CD4-positive, CD25-positive, alpha-beta regulatory T cell (primary cell): ENCODE measurements at regions not wholly inside any gene's neighbourhood (a gene's known extent, or its start where the extent isn't known, plus 50 kb on each side); places are given as distances from the start of the nearest gene placed in this dataset.
"Not testable (repeated sequence)": the region's sequence is repeated elsewhere in the genome, so short reads cannot be mapped to it uniquely, and the experiment has no call there.

ENCODE experiments used
- ATAC-seq, 2 donors: fragments of 150-1000 bp; cut with Tn5 transposase; one replicate each; pipeline ENCODE4 v1.10.0; 2021; ENCODE audit warnings: low read depth in 2 of 2, moderate number of reproducible peaks in 2 of 2, moderate library complexity in 1 of 2
- DNase-seq, 3 donors: peaks; one replicate each; pipeline versions ENCODE4 v3.0.0 to v3.0.0-alpha.2; 2012 to 2022; ENCODE audit warnings: mixed read lengths in 1 of 3
- H3K27ac ChIP-seq: one replicate; pipeline ENCODE4 v1.7.0; 2013; ENCODE audit warnings: mild to moderate bottlenecking, low read length; ENCODE audit not compliant: insufficient read depth, poor library complexity, severe bottlenecking
- H3K27me3 ChIP-seq: one replicate; pipeline ENCODE4 v1.7.0; 2013; ENCODE audit warnings: low read length; ENCODE audit not compliant: control insufficient read depth, insufficient read depth
- H3K36me3 ChIP-seq: one replicate; pipeline ENCODE4 v1.7.0; 2013; ENCODE audit warnings: mild to moderate bottlenecking, low read length, moderate library complexity; ENCODE audit not compliant: control insufficient read depth, insufficient read depth
- H3K4me1 ChIP-seq: 2 replicates; pipeline ENCODE4 v1.7.0; 2013; ENCODE audit warnings: mild to moderate bottlenecking, low read length; ENCODE audit not compliant: insufficient read depth, control insufficient read depth, poor library complexity, severe bottlenecking
- H3K4me3 ChIP-seq: one replicate; pipeline ENCODE4 v1.7.0; 2013; ENCODE audit warnings: low read depth, mild to moderate bottlenecking, low read length, moderate library complexity
- H3K9me3 ChIP-seq, 2 experiments: 1 replicate in 1 of 2; 2 replicates in 1 of 2; pipeline ENCODE4 v1.7.0; 2013; ENCODE audit warnings: low read length in 2 of 2, mild to moderate bottlenecking in 1 of 2, moderate library complexity in 1 of 2; ENCODE audit not compliant: control insufficient read depth in 2 of 2
- H3K27ac Mint-ChIP-seq, 3 donors: one replicate each; pipeline ENCODE4 v1.8.0; 2020 to 2022; ENCODE audit warnings: mild to moderate bottlenecking in 3 of 3, mixed read lengths in 3 of 3, moderate library complexity in 2 of 3
- H3K27me3 Mint-ChIP-seq: one replicate; pipeline ENCODE4 v1.8.0; 2022; ENCODE audit warnings: mild to moderate bottlenecking, mixed read lengths
- H3K36me3 Mint-ChIP-seq: one replicate; pipeline ENCODE4 v1.8.0; 2020; ENCODE audit warnings: mixed read lengths
- H3K4me1 Mint-ChIP-seq, 4 donors: one replicate each; pipeline ENCODE4 v1.8.0; 2020 to 2022; ENCODE audit warnings: mixed read lengths in 4 of 4, mild to moderate bottlenecking in 1 of 4
- H3K4me3 Mint-ChIP-seq, 4 donors: one replicate each; pipeline ENCODE4 v1.8.0; 2020 to 2022; ENCODE audit warnings: mild to moderate bottlenecking in 4 of 4, mixed read lengths in 4 of 4, moderate library complexity in 3 of 4
- H3K9me3 Mint-ChIP-seq, 7 donors: one replicate each; pipeline ENCODE4 v1.8.0; 2020 to 2022; ENCODE audit warnings: mixed read lengths in 7 of 7, mild to moderate bottlenecking in 3 of 7, moderate library complexity in 2 of 7

GRCh38 chr6:153302133-153302532 lies 171.1 kb upstream of the RGS17 start:
- H3K9me3 ChIP-seq, result no peaks in the 10 kb centered on the region
- ATAC-seq, result no peak
- no peak overlapping the region for H3K27ac Mint-ChIP-seq
- peaks cover 0 to 5% (median 0%) of the 10 kb centered on the region in 7 donors for H3K9me3 Mint-ChIP-seq
- H3K4me3 ChIP-seq, result no peak overlapping the region
- H3K27me3 Mint-ChIP-seq, result no peaks in the 10 kb centered on the region
- no peaks in the 10 kb centered on the region for H3K36me3 Mint-ChIP-seq
- no peaks in the 10 kb centered on the region for H3K27me3 ChIP-seq
- no peaks in the 10 kb centered on the region for H3K4me1 Mint-ChIP-seq
- no peaks in the 10 kb centered on the region for H3K36me3 ChIP-seq
- DNase-seq, result no peak
- H3K4me3 Mint-ChIP-seq, result no peak overlapping the region
- no peaks in the 10 kb centered on the region for H3K4me1 ChIP-seq
- no peak overlapping the region for H3K27ac ChIP-seq

GRCh38 chr6:153301602-153302001 lies 170.5 kb upstream of the RGS17 start:
- H3K4me3 ChIP-seq, result no peak overlapping the region
- H3K36me3 Mint-ChIP-seq, result no peaks in the 10 kb centered on the region
- no peak overlapping the region for H3K27ac Mint-ChIP-seq
- H3K4me3 Mint-ChIP-seq, result no peak overlapping the region
- H3K27ac ChIP-seq, result no peak overlapping the region
- DNase-seq, result no peak
- no peaks in the 10 kb centered on the region for H3K9me3 ChIP-seq
- H3K27me3 ChIP-seq, result no peaks in the 10 kb centered on the region
- H3K4me1 ChIP-seq, result no peaks in the 10 kb centered on the region
- no peaks in the 10 kb centered on the region for H3K4me1 Mint-ChIP-seq
- no peak for ATAC-seq
- H3K9me3 Mint-ChIP-seq, result peaks cover 0 to 5% (median 0%) of the 10 kb centered on the region in 7 donors
- no peaks in the 10 kb centered on the region for H3K27me3 Mint-ChIP-seq
- no peaks in the 10 kb centered on the region for H3K36me3 ChIP-seq

GRCh38 chr6:153282456-153282855 lies 151.4 kb upstream of the RGS17 start:
- not testable (repeated sequence) for H3K4me1 Mint-ChIP-seq, H3K27me3 ChIP-seq, H3K4me3 ChIP-seq, H3K36me3 ChIP-seq, H3K9me3 Mint-ChIP-seq, H3K9me3 ChIP-seq, H3K27ac Mint-ChIP-seq, ATAC-seq, H3K27ac ChIP-seq, H3K27me3 Mint-ChIP-seq, DNase-seq, H3K36me3 Mint-ChIP-seq, H3K4me1 ChIP-seq
- H3K4me3 Mint-ChIP-seq, result peak overlapping the region in 1 of 4 donors; percentile 49

- H3K36me3 ChIP-seq, result no peaks in the 10 kb centered on the region
- no peaks in the 10 kb centered on the region for H3K27me3 ChIP-seq
- Mint-ChIP-seq H3K4me1 (no peaks in the 10 kb centered on the region), H3K4me3 (no peak overlapping the region), H3K36me3 (no peaks in the 10 kb centered on the region), H3K9me3 (peaks cover 0 to 9% (median 0%) of the 10 kb centered on the region in 7 donors), H3K27ac (no peak overlapping the region), H3K27me3 (no peaks in the 10 kb centered on the region)
- ATAC-seq, result no peak
- no peak for DNase-seq
- H3K4me3 ChIP-seq, result no peak overlapping the region
- H3K4me1 ChIP-seq, result no peaks in the 10 kb centered on the region
- no peak overlapping the region for H3K27ac ChIP-seq
- H3K9me3 ChIP-seq, result no peaks in the 10 kb centered on the region
Observed at GRCh38 chr6:153275997-153276396, 144.9 kb upstream of the RGS17 start.

- no peak overlapping the region for H3K4me3 ChIP-seq
- peaks cover 0 to 9% (median 2%) of the 10 kb centered on the region in 7 donors for H3K9me3 Mint-ChIP-seq
Observed at GRCh38 chr6:153272201-153272980, 141.3 kb upstream of the RGS17 start.

GRCh38 chr6:153263489-153263888 lies 132.4 kb upstream of the RGS17 start:
- no peaks in the 10 kb centered on the region for H3K9me3 ChIP-seq
- peaks cover 0 to 7% (median 6%) of the 10 kb centered on the region in 7 donors for H3K9me3 Mint-ChIP-seq
- no peak for DNase-seq
- H3K4me1 Mint-ChIP-seq, result no peaks in the 10 kb centered on the region
- no peaks in the 10 kb centered on the region for H3K27me3 Mint-ChIP-seq
- H3K4me3 Mint-ChIP-seq, result no peak overlapping the region
- no peak for ATAC-seq
- no peaks in the 10 kb centered on the region for H3K27me3 ChIP-seq
- no peaks in the 10 kb centered on the region for H3K4me1 ChIP-seq
- H3K27ac Mint-ChIP-seq, result no peak overlapping the region
- H3K27ac ChIP-seq, result no peak overlapping the region
- H3K36me3 Mint-ChIP-seq, result no peaks in the 10 kb centered on the region
- no peak overlapping the region for H3K4me3 ChIP-seq
- H3K36me3 ChIP-seq, result no peaks in the 10 kb centered on the region

More at GRCh38 chr6:153272201-153272980, 141.3 kb upstream of the RGS17 start:
- Mint-ChIP-seq H3K27me3 (no peaks in the 10 kb centered on the region), H3K4me1 (no peaks in the 10 kb centered on the region), H3K4me3 (no peak overlapping the region), H3K36me3 (no peaks in the 10 kb centered on the region), H3K27ac (no peak overlapping the region)
- Histone ChIP-seq H3K27me3 (no peaks in the 10 kb centered on the region), H3K36me3 (no peaks in the 10 kb centered on the region), H3K27ac (no peak overlapping the region), H3K4me1 (no peaks in the 10 kb centered on the region), H3K9me3 (no peaks in the 10 kb centered on the region)
- DNase-seq (no peak), ATAC-seq (no peak)

GRCh38 chr6:153251326-153251725 lies 120.2 kb upstream of the RGS17 start:
- H3K4me1 Mint-ChIP-seq, result no peaks in the 10 kb centered on the region
- Histone ChIP-seq H3K27me3 (no peaks in the 10 kb centered on the region), H3K9me3 (no peaks in the 10 kb centered on the region), H3K4me3 (no peak overlapping the region), H3K36me3 (no peaks in the 10 kb centered on the region), H3K4me1 (no peaks in the 10 kb centered on the region), H3K27ac (no peak overlapping the region)
- ATAC-seq, result no peak
- no peaks in the 10 kb centered on the region for H3K9me3 Mint-ChIP-seq
- DNase-seq, result no peak
- no peaks in the 10 kb centered on the region for H3K27me3 Mint-ChIP-seq
- no peak overlapping the region for H3K4me3 Mint-ChIP-seq
- no peaks in the 10 kb centered on the region for H3K36me3 Mint-ChIP-seq
- H3K27ac Mint-ChIP-seq, result no peak overlapping the region

- Mint-ChIP-seq H3K4me1 (no peaks in the 10 kb centered on the region), H3K4me3 (no peak overlapping the region), H3K27me3 (no peaks in the 10 kb centered on the region), H3K9me3 (peaks cover 0 to 7% (median 3%) of the 10 kb centered on the region in 7 donors), H3K36me3 (no peaks in the 10 kb centered on the region), H3K27ac (no peak overlapping the region)
- ATAC-seq (no peak), DNase-seq (no peak)
- H3K36me3 ChIP-seq, result no peaks in the 10 kb centered on the region
- no peaks in the 10 kb centered on the region for H3K27me3 ChIP-seq
- H3K4me1 ChIP-seq, result no peaks in the 10 kb centered on the region
- H3K4me3 ChIP-seq, result no peak overlapping the region
- H3K9me3 ChIP-seq, result no peaks in the 10 kb centered on the region
- no peak overlapping the region for H3K27ac ChIP-seq
Observed at GRCh38 chr6:153237670-153238069, 106.6 kb upstream of the RGS17 start.
